ENCODE measurements at regions not wholly inside any gene's neighbourhood (a gene's known extent, or its start where the extent isn't known, plus 50 kb on each side); places are given as distances from the start of the nearest gene placed in this dataset.
"Not testable (repeated sequence)": the region's sequence is repeated elsewhere in the genome, so short reads cannot be mapped to it uniquely, and the experiment has no call there.

GRCh38 chr12:88855301-88855700, 275.0 kb upstream of the KITLG start:
- Mint-ChIP-seq H3K4me1 (peaks cover 14% of the 10 kb centered on the region), H3K36me3 (ENCODE audit: low read depth) (no peaks in the 10 kb centered on the region), H3K27me3 (ENCODE audit: insufficient read depth) (no peaks in the 10 kb centered on the region), H3K9me3 (peaks cover 9% of the 10 kb centered on the region), H3K27ac (no peak overlapping the region), H3K4me3 (no peak overlapping the region)
- no peak overlapping the region for H3K4me3 ChIP-seq (ENCODE audit: low read length)
- no peaks in the 10 kb centered on the region for H3K27me3 ChIP-seq (ENCODE audit: control insufficient read depth, insufficient read depth, low read length, poor library complexity, severe bottlenecking)
- H3K27ac ChIP-seq (ENCODE audit: low read depth, low read length): no peak overlapping the region
- H3K36me3 ChIP-seq (ENCODE audit: control insufficient read depth, insufficient read depth, low read length): no peaks in the 10 kb centered on the region
- no peaks in the 10 kb centered on the region for H3K9me3 ChIP-seq (ENCODE audit: control insufficient read depth, low read length)
- DNase-seq: no peak
- WGBS, 2 experiments (ENCODE audit: insufficient coverage in 1 of 2, insufficient read length in 1 of 2): 95 to 100% methylated on average over 1 of the region's 1 CpG
- TF ChIP-seq, protein P1, sequence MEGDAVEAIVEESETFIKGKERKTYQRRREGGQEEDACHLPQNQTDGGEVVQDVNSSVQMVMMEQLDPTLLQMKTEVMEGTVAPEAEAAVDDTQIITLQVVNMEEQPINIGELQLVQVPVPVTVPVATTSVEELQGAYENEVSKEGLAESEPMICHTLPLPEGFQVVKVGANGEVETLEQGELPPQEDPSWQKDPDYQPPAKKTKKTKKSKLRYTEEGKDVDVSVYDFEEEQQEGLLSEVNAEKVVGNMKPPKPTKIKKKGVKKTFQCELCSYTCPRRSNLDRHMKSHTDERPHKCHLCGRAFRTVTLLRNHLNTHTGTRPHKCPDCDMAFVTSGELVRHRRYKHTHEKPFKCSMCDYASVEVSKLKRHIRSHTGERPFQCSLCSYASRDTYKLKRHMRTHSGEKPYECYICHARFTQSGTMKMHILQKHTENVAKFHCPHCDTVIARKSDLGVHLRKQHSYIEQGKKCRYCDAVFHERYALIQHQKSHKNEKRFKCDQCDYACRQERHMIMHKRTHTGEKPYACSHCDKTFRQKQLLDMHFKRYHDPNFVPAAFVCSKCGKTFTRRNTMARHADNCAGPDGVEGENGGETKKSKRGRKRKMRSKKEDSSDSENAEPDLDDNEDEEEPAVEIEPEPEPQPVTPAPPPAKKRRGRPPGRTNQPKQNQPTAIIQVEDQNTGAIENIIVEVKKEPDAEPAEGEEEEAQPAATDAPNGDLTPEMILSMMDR (conservative IDR thresholded peaks at IDR 0.05): no peak
- H3K4me1 ChIP-seq (ENCODE audit: control insufficient read depth, insufficient read depth, low read length): no peaks in the 10 kb centered on the region
- no peak overlapping the region for H3K9ac ChIP-seq (ENCODE audit: extremely low read depth, low read length, poor library complexity, severe bottlenecking)

DNA sequence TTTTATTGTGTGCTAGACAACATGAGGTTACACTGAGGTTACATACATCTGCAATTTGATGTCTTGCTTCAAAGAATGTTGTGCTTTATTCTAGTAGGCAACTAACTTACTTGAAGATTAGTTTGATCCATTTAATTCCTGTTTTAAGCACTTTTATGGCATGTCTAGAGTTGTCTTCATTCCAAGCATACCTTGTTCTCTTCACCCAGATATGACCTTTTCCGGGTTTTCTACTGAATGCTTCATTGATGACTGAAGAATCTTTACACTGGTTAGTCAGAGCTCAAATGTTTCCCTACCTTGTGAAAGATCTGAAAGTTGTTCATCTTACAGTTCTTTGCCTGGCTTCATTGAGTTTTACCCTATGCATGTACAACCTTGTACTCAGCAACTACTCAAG, 274.0 kb upstream of the KITLG start:
- no peaks in the 10 kb centered on the region for H3K9me3 ChIP-seq (ENCODE audit: control insufficient read depth, low read length)
- no peak overlapping the region for H3K27ac Mint-ChIP-seq
- TF ChIP-seq, protein P1 (conservative IDR thresholded peaks at IDR 0.05): no peak
- DNase-seq: no peak
- H3K36me3 Mint-ChIP-seq (ENCODE audit: low read depth): no peaks in the 10 kb centered on the region
- no peaks in the 10 kb centered on the region for H3K27me3 ChIP-seq (ENCODE audit: control insufficient read depth, insufficient read depth, low read length, poor library complexity, severe bottlenecking)
- peaks cover 11% of the 10 kb centered on the region for H3K9me3 Mint-ChIP-seq
- H3K36me3 ChIP-seq (ENCODE audit: control insufficient read depth, insufficient read depth, low read length): no peaks in the 10 kb centered on the region
- no peak overlapping the region for H3K9ac ChIP-seq (ENCODE audit: extremely low read depth, low read length, poor library complexity, severe bottlenecking)
- no peak overlapping the region for H3K4me3 Mint-ChIP-seq
- no peak overlapping the region for H3K27ac ChIP-seq (ENCODE audit: low read depth, low read length)
- peaks cover 12% of the 10 kb centered on the region for H3K4me1 Mint-ChIP-seq
- WGBS, 2 experiments (ENCODE audit: insufficient coverage in 1 of 2, insufficient read length in 1 of 2): 90 to 100% methylated on average over 1 of the region's 1 CpG
- no peaks in the 10 kb centered on the region for H3K27me3 Mint-ChIP-seq (ENCODE audit: insufficient read depth)
- no peaks in the 10 kb centered on the region for H3K4me1 ChIP-seq (ENCODE audit: control insufficient read depth, insufficient read depth, low read length)
- H3K4me3 ChIP-seq (ENCODE audit: low read length): no peak overlapping the region

DNA sequence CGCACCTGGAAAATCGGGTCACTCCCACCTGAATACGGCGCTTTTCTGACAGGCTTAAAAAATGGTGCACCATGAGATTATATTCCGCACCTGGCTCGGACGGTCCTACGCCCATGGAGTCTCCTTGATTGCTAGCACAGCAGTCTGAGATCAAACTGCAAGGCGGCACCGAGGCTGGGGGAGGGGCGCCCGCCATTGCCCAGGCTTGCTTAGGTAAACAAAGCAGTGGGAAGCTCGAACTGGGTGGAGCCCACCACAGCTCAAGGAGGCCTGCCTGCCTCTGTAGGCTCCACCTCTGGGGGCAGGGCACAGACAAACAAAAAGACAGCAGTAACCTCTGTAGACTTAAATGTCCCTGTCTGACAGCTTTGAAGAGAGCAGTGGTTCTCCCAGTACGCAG, 267.0 kb upstream of the KITLG start:
- H3K4me1 Mint-ChIP-seq; H3K36me3 Mint-ChIP-seq (ENCODE audit: low read depth); H3K9ac ChIP-seq (ENCODE audit: extremely low read depth, low read length, poor library complexity, severe bottlenecking); DNase-seq; H3K27ac ChIP-seq (ENCODE audit: low read depth, low read length); H3K4me3 ChIP-seq (ENCODE audit: low read length); H3K27ac Mint-ChIP-seq; H3K4me1 ChIP-seq (ENCODE audit: control insufficient read depth, insufficient read depth, low read length); H3K27me3 Mint-ChIP-seq (ENCODE audit: insufficient read depth); H3K27me3 ChIP-seq (ENCODE audit: control insufficient read depth, insufficient read depth, low read length, poor library complexity, severe bottlenecking); H3K4me3 Mint-ChIP-seq; H3K9me3 ChIP-seq (ENCODE audit: control insufficient read depth, low read length); H3K36me3 ChIP-seq (ENCODE audit: control insufficient read depth, insufficient read depth, low read length): not testable (repeated sequence)
- peaks cover 18% of the 10 kb centered on the region for H3K9me3 Mint-ChIP-seq
- 95 to 96% methylated on average over 8 to 12 of the region's 14 CpGs for WGBS, 2 experiments (ENCODE audit: insufficient coverage in 1 of 2, insufficient read length in 1 of 2)

- H3K9ac ChIP-seq (ENCODE audit: extremely low read depth, low read length, poor library complexity, severe bottlenecking): no peak overlapping the region
- H3K27me3 ChIP-seq (ENCODE audit: control insufficient read depth, insufficient read depth, low read length, poor library complexity, severe bottlenecking): no peaks in the 10 kb centered on the region
- TF ChIP-seq, protein P1 (conservative IDR thresholded peaks at IDR 0.05): no peak
- H3K9me3 Mint-ChIP-seq: peaks cover 12% of the 10 kb centered on the region
- H3K4me1 ChIP-seq (ENCODE audit: control insufficient read depth, insufficient read depth, low read length): no peaks in the 10 kb centered on the region
- no peaks in the 10 kb centered on the region for H3K27me3 Mint-ChIP-seq (ENCODE audit: insufficient read depth)
- DNase-seq: no peak
- peaks cover 7% of the 10 kb centered on the region for H3K9me3 ChIP-seq (ENCODE audit: control insufficient read depth, low read length)
- no peaks in the 10 kb centered on the region for H3K36me3 Mint-ChIP-seq (ENCODE audit: low read depth)
- H3K27ac ChIP-seq (ENCODE audit: low read depth, low read length): no peak overlapping the region
- H3K27ac Mint-ChIP-seq: no peak overlapping the region
- 83 to 96% methylated on average over 2 to 8 of the region's 8 CpGs for WGBS, 2 experiments (ENCODE audit: insufficient coverage in 1 of 2, insufficient read length in 1 of 2)
- H3K4me1 Mint-ChIP-seq: peaks cover 8% of the 10 kb centered on the region
- no peak overlapping the region for H3K4me3 ChIP-seq (ENCODE audit: low read length)
- H3K4me3 Mint-ChIP-seq: no peak overlapping the region
- no peaks in the 10 kb centered on the region for H3K36me3 ChIP-seq (ENCODE audit: control insufficient read depth, insufficient read depth, low read length)
Measured at GRCh38 chr12:88844426-88844825, 264.2 kb upstream of the KITLG start.
